NCI-H345 treated with DMSO at 0.1 percent for 48 hours (cell line): ENCODE measurements at regions not wholly inside any gene's neighbourhood (a gene's known extent, or its start where the extent isn't known, plus 50 kb on each side); places are given as distances from the start of the nearest gene placed in this dataset.

Experiments used
- DNase-seq: peaks from one replicate; lab custom pipeline; 2025; ENCODE audit not compliant: unreplicated experiment; lab: John Stamatoyannopoulos, UW

DNA sequence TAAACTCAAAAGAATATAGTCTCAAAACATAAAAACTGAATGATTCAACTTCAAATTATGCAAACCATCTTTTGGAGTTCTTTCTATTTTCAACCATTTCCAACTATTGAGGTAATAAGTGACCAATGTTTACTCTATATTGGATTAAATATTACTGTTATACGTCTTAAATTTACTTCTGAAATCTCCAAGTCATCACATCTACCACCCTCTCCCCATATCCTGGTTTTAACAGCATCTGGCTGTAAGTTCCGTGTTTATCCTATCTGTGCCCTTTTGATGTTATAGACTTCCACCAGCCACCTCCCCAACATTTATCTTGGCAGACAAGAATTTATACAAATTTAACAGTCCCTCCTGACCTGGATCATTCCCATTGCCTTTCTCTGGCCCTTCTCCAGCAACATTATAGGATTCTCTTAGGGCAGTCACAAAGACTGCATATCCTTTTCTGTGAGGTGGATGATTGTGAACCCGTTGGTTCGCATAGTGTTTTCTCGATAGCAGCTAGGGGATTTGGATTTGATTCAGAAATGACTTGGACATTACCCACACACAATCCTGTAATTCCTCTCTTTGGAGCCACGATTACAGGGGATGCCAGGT, 313.4 kb upstream of the FMN2 start:
- no peak for DNase-seq

DNA sequence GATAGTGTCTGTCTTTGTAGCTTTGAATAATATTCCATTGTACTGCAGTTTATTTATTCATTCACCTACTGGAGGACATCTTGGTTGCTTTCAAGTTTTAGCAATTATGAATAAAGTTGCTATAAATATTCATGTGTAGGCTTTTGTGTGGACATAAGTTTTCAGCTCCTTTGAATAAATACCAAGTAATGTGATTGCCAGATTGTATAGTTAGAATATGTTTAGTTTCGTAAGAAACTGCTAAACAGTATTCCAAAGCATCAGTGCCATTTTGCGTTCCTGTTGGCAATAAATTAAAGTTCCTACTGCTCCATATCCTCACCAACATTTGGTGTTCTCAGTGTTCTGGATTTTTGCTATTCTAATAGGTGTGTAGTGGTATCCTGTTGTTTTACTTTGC, 311.7 kb upstream of the FMN2 start:
- no peak for DNase-seq

DNA sequence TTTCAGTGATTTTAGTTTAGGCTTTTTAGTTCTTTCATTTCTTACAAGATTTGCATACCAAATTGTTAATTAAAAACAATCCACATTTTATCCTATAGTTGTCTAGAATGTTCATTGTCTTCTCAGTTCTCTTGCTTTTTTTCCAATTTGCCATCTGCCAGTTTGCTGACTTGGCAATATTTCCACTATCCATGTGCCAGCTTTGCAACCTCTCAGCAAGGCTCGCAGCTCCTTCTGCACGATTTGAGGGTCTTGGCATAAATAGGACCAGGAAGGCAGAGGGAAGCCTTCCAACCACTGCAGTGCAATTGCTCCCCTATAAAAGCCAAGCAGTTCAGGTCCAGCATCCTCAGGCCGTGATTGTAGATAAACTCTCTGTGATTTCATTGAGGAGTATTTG, 306.8 kb upstream of the FMN2 start:
- DNase-seq, result no peak

DNA sequence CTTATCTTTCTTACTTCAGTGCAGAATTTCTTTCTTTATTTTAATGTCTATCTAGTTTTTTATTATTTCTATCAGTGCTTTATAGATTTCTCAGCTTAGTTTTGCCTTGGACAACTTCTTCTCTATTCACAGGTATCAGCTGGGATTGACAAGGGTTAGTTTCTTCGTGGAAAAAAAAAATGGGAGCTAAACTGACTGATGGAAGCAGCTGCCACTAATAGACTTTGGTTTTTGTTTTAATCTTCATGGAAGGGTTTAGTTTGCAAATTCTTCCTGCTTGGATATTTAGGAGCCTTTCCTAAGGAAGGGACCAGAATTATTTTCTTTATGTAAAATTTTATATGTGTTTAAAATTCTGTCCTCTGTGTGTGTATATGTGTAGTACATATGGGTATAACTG, 306.1 kb upstream of the FMN2 start:
- DNase-seq, result no peak

DNA sequence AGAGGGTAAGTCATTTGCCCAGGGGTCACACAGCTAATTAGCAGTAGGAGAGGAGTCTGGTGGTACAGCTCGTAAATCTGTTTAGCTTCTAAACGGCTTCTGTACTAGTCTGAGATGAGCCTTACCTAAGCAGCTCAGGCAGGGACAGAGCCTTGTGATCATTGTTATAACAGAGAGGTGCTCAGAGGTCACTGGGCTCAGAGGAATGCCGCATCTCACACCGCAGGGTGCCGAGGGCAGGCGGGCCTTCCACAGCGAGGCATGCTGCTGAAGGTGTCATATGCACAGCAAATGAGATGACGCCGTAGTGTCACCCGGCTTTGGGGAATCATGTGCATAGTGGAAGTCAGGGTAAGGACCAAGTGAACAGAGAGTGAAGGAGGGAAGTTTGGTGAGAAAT, 305.2 kb upstream of the FMN2 start:
- DNase-seq, result no peak

DNA sequence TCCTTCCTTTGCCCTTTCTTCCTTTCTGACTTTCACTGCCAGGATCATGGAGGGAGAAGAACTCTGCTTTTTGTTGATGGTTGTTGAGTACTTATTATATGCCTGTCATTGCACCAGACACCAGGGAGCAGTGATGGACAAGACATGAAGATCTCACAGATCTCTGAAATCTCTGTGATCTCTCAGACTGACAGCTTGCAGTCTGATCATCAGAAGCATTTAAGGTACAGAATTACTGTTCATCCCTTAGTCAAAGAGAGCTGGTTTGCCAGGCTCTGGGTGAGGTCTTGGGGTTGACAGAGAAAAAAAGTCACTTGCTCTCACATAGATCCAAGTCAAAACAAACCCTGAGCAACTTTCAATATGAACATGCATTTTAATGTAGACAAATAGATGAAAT, 299.5 kb upstream of the FMN2 start:
- no peak for DNase-seq

DNA sequence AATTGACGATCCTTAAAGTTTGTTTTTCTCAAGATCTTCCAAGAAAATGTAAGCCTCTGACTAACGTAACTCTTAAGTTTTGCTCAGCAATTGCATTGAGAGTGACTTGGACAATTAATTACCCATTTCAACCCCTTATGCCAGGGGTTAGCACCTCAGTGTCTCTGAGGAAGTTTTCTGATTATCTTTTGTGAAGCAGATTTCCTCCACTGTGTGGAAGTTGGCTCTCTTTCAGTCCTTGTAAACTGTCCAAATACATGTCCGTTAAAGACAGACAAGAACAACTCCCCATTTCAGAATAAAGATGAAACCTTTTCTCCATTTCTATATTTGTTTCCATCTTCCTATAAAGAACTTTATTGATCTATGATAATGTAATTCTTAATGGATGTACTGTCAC, 296.4 kb upstream of the FMN2 start:
- no peak for DNase-seq

DNA sequence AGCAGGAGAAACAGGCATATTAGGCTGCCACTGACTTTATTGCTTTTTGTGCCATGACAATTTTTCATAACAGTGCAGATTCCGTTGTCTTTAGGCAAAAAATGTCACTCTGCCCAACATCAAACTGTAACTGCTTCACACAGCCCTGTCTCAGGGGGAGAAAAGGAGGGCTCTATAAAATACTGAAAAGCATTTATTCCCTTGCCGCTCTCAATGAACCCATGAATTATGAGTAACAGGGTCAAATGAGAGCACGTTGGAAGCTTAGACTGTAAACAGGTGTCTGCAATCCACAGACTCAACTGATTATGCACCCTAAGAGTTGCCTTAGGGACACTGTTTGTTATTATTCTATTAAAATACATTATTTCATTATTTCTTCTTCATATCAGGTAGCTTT, 292.1 kb upstream of the FMN2 start:
- no peak for DNase-seq

DNA sequence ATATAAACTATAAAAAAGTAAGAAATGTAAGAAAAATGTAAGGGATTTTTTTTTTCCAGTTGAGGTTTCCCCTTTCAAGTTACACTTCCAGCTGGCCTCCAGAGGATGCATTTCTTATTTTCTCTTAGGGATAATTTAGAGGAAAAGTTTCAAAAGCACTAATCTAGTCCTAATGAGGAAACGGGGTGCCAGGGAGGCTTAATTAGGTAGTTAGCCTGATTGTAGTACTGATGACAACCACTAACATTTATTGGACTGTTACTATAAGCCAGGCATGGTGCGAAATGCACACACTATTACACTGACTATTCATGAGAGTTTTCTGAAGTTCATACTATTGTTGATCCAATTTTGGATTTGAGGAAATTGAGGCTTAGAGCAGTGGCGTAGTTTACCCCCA, 290.8 kb upstream of the FMN2 start:
- no peak for DNase-seq

DNA sequence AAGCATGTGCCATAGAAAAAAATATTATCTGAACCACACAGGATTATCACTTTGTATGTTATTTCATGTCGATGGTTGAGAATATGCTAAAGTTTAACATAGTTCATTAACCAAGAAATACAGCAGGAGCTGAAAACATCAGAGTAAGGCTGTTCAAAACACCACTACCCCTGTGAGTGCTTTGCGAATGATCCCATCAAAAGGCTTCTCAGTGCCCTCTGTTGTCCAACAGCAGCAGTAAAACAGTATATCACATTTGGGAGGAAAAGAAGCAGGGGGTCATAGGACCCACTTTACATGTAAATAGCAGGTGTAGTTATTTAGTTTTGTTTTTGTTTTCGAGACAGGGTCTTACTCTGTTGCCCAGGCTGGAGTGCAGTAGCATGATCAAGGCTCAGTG, 289.4 kb upstream of the FMN2 start:
- no peak for DNase-seq

DNA sequence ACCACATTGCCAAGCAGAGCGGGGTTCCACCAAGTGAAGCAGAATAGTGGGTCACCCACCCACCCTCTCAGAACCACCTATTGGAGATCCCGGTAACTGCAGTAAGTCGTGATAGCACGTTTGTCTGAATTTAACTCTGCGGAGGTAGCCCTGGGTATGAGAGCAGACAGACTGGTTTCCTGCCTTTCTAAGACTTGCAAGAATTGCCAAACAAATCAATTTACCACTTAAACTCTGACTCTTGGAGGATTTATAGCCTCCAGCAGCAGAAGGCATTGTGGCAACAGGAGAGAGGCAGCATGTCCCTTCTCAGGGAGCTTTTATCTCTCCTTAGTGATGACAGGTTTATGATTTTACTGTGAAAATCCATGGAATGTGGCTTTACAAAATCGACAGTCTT, 287.9 kb upstream of the FMN2 start:
- DNase-seq, result no peak

DNA sequence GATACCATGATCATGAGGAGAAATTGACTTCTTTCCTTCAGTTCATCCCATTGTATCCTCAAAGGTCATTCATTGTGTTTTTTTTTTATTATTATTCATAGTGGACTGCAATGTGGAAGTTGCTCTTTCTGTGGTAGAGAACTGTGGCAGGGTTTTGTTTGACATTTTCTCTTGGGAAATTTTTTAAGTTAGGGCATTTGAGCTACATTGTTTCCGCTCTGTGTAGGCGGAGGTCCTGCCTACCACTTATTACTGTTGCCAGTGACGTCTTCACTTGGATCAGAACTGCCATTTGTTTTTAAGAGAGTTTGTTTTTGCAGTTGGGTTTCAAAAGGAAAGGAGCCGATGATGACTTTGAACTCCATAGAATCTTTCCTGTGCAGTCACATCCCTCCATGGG, 287.4 kb upstream of the FMN2 start:
- DNase-seq, result no peak

DNA sequence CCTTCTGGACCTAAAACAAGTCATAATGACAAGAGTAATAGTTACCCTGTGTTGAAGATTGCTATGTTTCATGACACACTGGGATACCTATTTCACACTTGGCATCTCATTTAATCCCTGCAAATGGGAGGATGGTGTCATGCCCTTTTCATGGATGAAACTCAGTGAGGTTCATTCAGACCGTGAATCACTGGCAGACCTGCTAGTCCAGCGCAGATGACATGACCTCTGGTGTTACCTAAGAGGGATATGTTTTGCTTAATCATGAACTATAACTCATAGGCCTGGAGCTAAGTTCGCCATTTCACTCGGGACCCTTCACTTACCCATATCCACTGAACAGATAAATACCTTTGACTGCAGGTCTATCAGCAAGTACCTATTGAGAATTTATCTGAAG, 286.6 kb upstream of the FMN2 start:
- no peak for DNase-seq

DNA sequence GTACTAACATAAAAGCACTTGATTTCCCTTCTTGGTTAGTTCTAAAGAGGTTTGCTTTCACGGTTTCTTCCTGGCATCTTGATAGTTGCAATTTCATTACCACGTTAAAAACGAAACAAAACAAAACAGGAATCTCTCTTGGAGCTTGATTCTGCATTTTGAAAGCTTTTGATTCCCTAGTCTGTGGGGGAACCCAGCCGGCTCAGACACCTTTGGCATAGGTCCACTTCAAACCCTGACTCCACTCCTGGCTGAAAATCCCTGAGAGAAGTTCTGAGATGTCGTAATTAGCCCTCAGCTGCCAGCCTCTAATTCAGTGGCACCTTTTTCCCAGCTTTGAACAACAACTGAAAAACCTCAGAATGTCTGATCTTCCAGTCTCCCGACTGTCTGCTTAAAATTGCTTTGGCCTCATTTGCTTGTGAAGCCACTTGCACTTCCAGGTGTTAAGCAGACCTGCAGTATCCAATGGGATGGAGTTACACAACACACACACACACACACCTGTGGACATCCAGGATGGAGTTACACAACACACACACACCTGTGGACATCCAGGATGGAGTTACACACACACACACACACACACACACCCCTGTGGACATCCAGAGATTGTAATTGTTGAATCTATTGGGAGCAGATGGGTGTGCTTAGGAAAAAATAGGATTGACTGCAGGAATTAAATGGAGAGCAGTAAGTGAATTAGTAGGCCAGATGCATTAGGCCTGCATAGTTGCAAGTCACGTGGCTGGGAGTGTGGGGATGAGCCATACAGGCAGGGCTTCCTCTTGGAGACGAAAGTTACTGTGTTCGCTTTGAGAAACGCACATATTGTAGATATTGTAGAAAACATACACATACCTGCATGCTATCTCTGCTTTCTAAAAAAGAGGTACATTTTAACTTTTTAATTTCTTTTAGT, 285.6 kb upstream of the FMN2 start:
- no peak for DNase-seq

DNA sequence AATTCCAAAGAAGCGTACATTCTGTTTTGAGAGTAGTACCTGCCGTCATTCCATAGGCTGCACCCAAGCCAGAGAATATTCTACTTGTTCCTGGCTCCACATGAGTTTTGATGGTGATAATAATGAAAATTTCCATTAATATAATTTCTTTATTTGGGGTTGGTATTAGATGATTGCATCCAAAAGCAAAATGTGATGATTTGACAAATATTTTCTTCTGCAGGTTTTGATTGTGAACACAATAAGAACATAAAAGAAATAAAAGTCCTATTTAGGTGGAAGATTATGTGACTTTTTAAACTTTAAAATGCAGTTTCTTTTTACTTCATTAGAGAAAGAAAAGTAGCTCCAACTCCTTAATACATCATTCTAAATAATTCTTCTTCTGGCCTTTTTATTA, 284.8 kb upstream of the FMN2 start:
- no peak for DNase-seq

DNA sequence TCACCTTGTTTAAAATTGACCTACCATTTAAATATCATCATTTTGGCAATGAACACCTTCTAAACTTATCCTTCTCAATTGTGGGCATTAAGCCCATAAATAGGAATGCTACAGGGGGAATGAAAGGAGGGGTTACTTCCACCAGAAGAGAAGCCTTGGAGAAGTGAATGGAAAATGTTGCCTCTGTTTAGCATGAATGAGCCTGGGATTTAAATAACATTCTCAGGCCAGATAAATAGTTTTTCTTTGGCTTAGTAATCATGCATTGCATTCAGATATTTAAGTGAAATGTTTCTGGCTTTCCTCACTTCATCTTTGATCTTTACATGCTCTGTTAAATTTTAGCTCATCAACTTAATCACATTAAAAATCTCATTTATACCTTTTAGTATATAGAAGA, 284.3 kb upstream of the FMN2 start:
- DNase-seq, result no peak

DNA sequence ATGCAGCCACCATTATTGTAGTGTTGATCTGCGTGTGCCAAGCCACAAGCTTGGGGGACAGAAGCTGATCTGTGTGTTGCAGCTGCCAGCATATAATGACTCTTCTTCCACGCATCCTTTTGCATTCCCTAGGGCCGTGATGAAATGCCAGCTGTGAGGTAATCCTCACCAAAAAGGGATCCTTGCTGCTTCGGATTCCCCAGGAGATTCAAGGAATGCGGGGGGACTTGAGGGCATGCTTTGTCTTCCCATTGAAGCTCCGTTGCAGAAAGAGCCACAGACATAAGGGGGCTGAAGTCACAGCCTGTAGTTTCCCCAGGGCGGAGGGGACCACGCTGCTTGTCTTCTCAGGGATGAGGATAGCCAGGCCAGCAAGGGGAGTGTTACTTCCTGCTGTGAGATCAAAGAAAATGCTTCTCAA, 281.6 kb upstream of the FMN2 start:
- DNase-seq, result no peak

DNA sequence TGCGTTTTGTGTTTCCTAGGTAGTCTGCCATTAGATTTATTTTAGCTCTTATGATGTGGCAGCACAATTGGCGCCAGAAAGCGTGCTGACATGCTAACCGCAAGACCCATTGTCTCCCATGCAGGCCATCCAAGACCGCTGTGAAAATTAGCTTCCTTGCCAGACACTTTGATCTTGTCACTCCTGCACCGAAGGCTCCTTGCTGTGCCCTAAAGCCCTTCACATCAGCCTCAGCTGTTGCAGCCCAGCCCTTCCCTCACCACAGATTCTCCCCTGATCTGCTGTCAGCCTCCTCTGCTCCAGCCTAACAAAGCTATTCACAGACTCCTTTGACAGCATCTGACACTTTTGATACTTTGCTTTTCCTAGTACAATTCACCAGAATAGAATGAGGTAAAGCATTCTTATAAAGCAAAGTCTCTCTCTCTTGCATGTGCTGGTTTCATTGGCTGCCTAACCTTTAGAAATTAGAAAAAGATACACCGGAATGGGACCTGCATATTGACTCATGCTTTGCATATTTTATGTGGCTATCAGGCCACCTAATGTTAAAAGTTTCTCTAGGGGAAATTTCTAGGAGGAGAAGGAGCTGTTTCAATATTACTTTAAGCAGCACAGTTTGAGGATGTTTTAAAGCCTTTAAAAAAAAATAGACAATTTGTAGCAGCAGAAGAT, 280.3 kb upstream of the FMN2 start:
- DNase-seq, result no peak

DNA sequence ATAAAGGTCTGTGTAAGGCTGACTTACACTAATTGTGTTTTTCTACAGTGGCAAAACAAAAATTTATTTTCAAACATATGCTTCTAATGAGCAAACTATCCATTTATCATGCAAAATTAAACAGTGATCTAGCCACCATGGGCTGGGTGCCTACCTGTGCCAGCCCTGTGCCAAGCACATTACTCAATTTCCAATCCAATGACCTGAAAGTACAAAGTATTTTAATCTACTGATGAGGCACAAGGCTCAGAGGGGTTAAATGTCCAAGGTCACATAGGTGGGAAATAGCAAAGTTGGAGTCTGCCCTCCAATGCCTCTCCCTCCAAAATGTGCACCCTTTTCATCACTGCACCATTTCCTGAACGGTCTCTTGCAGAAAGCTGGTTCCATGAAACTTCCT, 279.1 kb upstream of the FMN2 start:
- DNase-seq, result no peak

DNA sequence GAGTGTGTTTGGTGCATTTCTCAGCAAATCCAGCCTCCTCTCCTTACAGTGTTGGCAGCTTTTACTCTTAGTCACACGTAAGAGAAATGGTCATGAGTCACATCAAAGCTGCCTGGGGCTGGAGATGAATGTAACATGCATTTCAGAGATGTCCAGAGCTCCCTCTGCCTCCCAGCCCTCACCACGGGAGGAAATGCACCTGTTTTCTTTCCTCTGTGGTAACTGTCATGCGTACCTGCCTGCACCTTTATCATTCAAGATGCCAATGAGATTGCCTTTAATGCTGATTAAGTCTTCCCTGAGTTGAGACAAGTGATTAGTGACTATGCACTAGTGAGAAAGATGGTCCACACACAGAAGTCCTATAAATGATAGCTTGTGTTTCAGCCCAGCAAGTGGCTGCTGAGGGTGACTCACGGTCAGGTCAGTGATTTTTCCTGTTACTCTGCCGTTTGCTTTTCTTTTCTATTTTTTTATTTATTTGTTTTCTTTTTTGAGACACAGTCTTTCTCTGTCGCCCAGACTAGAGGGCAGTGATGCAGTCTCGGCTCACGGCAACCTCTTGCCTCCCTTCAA, 277.3 kb upstream of the FMN2 start:
- no peak for DNase-seq

DNA sequence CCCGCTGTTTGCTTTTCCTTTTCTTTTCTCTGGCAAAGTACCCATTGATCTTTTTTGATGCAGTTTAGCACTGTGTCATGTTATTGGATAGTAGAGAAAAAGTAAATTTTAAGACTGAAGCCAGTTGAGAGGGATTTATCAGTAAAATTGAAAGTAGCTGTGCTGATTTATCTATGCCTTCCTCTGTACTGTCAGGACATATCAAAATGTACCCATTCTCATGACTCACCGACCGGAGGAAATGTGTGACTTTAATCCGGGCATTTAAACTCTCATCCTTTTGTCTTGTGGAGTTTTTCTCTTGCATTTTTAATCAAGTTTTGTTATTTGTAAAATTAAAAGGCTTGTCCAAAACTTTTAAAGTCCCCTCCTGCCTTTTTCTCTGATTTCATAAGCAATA, 276.6 kb upstream of the FMN2 start:
- no peak for DNase-seq
